ENCODE measurements at regions not wholly inside any gene's neighbourhood (a gene's known extent, or its start where the extent isn't known, plus 50 kb on each side); places are given as distances from the start of the nearest gene placed in this dataset.

GRCh38 chr10:1963341-1963740 lies 226.0 kb upstream of the ADARB2 start:
- Histone ChIP-seq H3K27ac (ENCODE audit: low read length) (no peak overlapping the region), H3K9me3 (ENCODE audit: insufficient read depth, low read length, severe bottlenecking) (no peaks in the 10 kb centered on the region), H3K4me2 (ENCODE audit: insufficient read depth, low read length) (no peak overlapping the region), H3K4me3 (ENCODE audit: low read depth in 1 of 2, low read length in 2 of 2) (no peak overlapping the region), H4K20me1 (ENCODE audit: insufficient read depth, low read length) (no peaks in the 10 kb centered on the region), H3K36me3 (ENCODE audit: insufficient read depth, low read length) (no peaks in the 10 kb centered on the region), H3K4me1 (ENCODE audit: insufficient read depth, low read length) (no peaks in the 10 kb centered on the region), H3K9ac (ENCODE audit: low read depth, low read length) (no peak overlapping the region), H3K79me2 (ENCODE audit: insufficient read depth, low read length) (no peaks in the 10 kb centered on the region), H3K27me3 (ENCODE audit: insufficient read depth, low read length, poor library complexity) (no peaks in the 10 kb centered on the region), H2AFZ (ENCODE audit: low read depth, low read length) (no peak overlapping the region)
- ATAC-seq (ENCODE audit: insufficient read depth, low read depth) (no peak), DNase-seq (no peak)
- no peak for TF ChIP-seq EZH2 (IDR thresholded peaks at IDR 0.05; ENCODE audit: borderline replicate concordance, low read depth, low read length, severe bottlenecking)
- TF ChIP-seq, protein P1, sequence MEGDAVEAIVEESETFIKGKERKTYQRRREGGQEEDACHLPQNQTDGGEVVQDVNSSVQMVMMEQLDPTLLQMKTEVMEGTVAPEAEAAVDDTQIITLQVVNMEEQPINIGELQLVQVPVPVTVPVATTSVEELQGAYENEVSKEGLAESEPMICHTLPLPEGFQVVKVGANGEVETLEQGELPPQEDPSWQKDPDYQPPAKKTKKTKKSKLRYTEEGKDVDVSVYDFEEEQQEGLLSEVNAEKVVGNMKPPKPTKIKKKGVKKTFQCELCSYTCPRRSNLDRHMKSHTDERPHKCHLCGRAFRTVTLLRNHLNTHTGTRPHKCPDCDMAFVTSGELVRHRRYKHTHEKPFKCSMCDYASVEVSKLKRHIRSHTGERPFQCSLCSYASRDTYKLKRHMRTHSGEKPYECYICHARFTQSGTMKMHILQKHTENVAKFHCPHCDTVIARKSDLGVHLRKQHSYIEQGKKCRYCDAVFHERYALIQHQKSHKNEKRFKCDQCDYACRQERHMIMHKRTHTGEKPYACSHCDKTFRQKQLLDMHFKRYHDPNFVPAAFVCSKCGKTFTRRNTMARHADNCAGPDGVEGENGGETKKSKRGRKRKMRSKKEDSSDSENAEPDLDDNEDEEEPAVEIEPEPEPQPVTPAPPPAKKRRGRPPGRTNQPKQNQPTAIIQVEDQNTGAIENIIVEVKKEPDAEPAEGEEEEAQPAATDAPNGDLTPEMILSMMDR (IDR thresholded peaks at IDR 0.05; ENCODE audit: borderline replicate concordance, extremely low read depth, low read length, poor library complexity, severe bottlenecking) = no peak

- no peak for ATAC-seq (ENCODE audit: insufficient read depth, low read depth)
- Histone ChIP-seq H3K27me3 (ENCODE audit: insufficient read depth, low read length, poor library complexity) (no peaks in the 10 kb centered on the region), H3K9me3 (ENCODE audit: insufficient read depth, low read length, severe bottlenecking) (no peaks in the 10 kb centered on the region), H3K4me2 (ENCODE audit: insufficient read depth, low read length) (no peak overlapping the region), H2AFZ (ENCODE audit: low read depth, low read length) (no peak overlapping the region), H3K4me3 (ENCODE audit: low read depth in 1 of 2, low read length in 2 of 2) (no peak overlapping the region), H3K79me2 (ENCODE audit: insufficient read depth, low read length) (no peaks in the 10 kb centered on the region), H3K36me3 (ENCODE audit: insufficient read depth, low read length) (no peaks in the 10 kb centered on the region), H3K27ac (ENCODE audit: low read length) (no peak overlapping the region), H4K20me1 (ENCODE audit: insufficient read depth, low read length) (no peaks in the 10 kb centered on the region), H3K4me1 (ENCODE audit: insufficient read depth, low read length) (peaks cover 3% of the 10 kb centered on the region), H3K9ac (ENCODE audit: low read depth, low read length) (no peak overlapping the region)
- DNase-seq = no peak
- TF ChIP-seq, protein P1 (IDR thresholded peaks at IDR 0.05; ENCODE audit: borderline replicate concordance, extremely low read depth, low read length, poor library complexity, severe bottlenecking) = peak; percentile 23
- TF ChIP-seq EZH2 (IDR thresholded peaks at IDR 0.05; ENCODE audit: borderline replicate concordance, low read depth, low read length, severe bottlenecking) = no peak
These were observed 224.7 kb upstream of the ADARB2 start for GRCh38 chr10:1961989-1962388.

DNA sequence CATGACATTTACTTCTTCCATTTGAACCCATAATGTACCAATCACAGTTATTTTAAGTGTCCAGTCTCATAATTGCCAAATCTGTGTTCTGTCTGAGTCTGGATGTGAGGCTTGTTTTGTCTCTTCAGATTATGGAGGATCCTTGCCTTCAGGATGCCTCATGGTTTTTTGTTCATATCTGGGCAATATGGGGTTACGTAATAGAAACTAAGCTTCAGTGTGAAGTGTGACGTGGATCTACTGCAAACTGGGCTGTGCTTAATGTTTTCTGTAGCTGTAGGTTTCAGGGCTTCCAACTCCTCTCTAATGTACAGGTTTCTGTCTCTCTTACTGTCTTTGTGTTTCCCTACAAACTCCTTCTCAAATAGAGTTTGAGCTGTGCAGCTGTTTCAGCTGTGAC lies 223.7 kb upstream of the ADARB2 start:
- ATAC-seq (ENCODE audit: insufficient read depth, low read depth) (no peak), DNase-seq (no peak)
- H3K79me2 ChIP-seq (ENCODE audit: insufficient read depth, low read length) = no peaks in the 10 kb centered on the region
- H3K9ac ChIP-seq (ENCODE audit: low read depth, low read length) = no peak overlapping the region
- H3K4me1 ChIP-seq (ENCODE audit: insufficient read depth, low read length) = peaks cover 4% of the 10 kb centered on the region
- no peak overlapping the region for H3K4me2 ChIP-seq (ENCODE audit: insufficient read depth, low read length)
- no peaks in the 10 kb centered on the region for H3K36me3 ChIP-seq (ENCODE audit: insufficient read depth, low read length)
- H3K9me3 ChIP-seq (ENCODE audit: insufficient read depth, low read length, severe bottlenecking) = no peaks in the 10 kb centered on the region
- no peak overlapping the region for H3K27ac ChIP-seq (ENCODE audit: low read length)
- H3K27me3 ChIP-seq (ENCODE audit: insufficient read depth, low read length, poor library complexity) = no peaks in the 10 kb centered on the region
- H4K20me1 ChIP-seq (ENCODE audit: insufficient read depth, low read length) = no peaks in the 10 kb centered on the region
- H2AFZ ChIP-seq (ENCODE audit: low read depth, low read length) = no peak overlapping the region
- TF ChIP-seq, protein P1 (IDR thresholded peaks at IDR 0.05; ENCODE audit: borderline replicate concordance, extremely low read depth, low read length, poor library complexity, severe bottlenecking) = no peak
- TF ChIP-seq EZH2 (IDR thresholded peaks at IDR 0.05; ENCODE audit: borderline replicate concordance, low read depth, low read length, severe bottlenecking) = no peak
- H3K4me3 ChIP-seq (ENCODE audit: low read depth in 1 of 2, low read length in 2 of 2) = no peak overlapping the region

DNA sequence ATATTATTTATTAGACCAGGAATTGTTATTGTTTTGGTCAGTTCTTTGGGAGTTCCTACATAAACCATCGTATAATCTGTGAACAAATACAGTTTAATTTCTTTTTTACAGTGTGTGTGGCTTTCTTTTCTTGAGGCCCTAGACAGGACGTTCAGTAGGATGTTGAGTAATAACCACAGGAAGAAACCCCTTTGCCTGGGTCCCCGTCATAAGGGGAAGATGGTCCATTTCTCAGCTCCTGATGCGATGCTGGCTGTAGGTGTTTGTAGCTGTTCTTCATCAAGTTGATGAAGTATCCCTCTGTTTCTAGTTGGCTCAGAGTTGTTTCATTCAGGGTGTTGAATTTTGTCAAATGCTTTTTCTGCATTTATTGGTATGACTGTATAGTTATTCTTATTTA lies 219.7 kb upstream of the ADARB2 start:
- DNase-seq (no peak), ATAC-seq (ENCODE audit: insufficient read depth, low read depth) (peak; percentile 50; the same call in 2 of the 3 replicates)
- H2AFZ ChIP-seq (ENCODE audit: low read depth, low read length) = no peak overlapping the region
- H4K20me1 ChIP-seq (ENCODE audit: insufficient read depth, low read length) = no peaks in the 10 kb centered on the region
- no peak overlapping the region for H3K4me3 ChIP-seq (ENCODE audit: low read depth in 1 of 2, low read length in 2 of 2)
- H3K36me3 ChIP-seq (ENCODE audit: insufficient read depth, low read length) = no peaks in the 10 kb centered on the region
- no peaks in the 10 kb centered on the region for H3K9me3 ChIP-seq (ENCODE audit: insufficient read depth, low read length, severe bottlenecking)
- no peaks in the 10 kb centered on the region for H3K27me3 ChIP-seq (ENCODE audit: insufficient read depth, low read length, poor library complexity)
- TF ChIP-seq, protein P1 (IDR thresholded peaks at IDR 0.05; ENCODE audit: borderline replicate concordance, extremely low read depth, low read length, poor library complexity, severe bottlenecking) = no peak
- TF ChIP-seq EZH2 (IDR thresholded peaks at IDR 0.05; ENCODE audit: borderline replicate concordance, low read depth, low read length, severe bottlenecking) = no peak
- no peak overlapping the region for H3K4me2 ChIP-seq (ENCODE audit: insufficient read depth, low read length)
- H3K9ac ChIP-seq (ENCODE audit: low read depth, low read length) = no peak overlapping the region
- H3K79me2 ChIP-seq (ENCODE audit: insufficient read depth, low read length) = no peaks in the 10 kb centered on the region
- peaks cover 4% of the 10 kb centered on the region for H3K4me1 ChIP-seq (ENCODE audit: insufficient read depth, low read length)
- no peak overlapping the region for H3K27ac ChIP-seq (ENCODE audit: low read length)

Data from DND-41 (cell line).